IPS DF 19.7 (cell line): ENCODE measurements at regions not wholly inside any gene's neighbourhood (a gene's known extent, or its start where the extent isn't known, plus 50 kb on each side); places are given as distances from the start of the nearest gene placed in this dataset.
"Not testable (repeated sequence)": the region's sequence is repeated elsewhere in the genome, so short reads cannot be mapped to it uniquely, and the experiment has no call there.

Source experiments
- DNase-seq: peaks from one replicate; pipeline ENCODE4 v3.0.0-alpha.2; 2013; ENCODE audit warnings: low read depth, low spot score

GRCh38 chr5:89851911-89852310, 557.6 kb downstream of the CETN3 start:
- no peak for DNase-seq

- no peak for DNase-seq
Measured at GRCh38 chr5:89850513-89850865, 559.1 kb downstream of the CETN3 start.

GRCh38 chr5:89849830-89850512, 559.6 kb downstream of the CETN3 start:
- DNase-seq = no peak

- DNase-seq = no peak
Measured at GRCh38 chr5:89847743-89848142, 561.8 kb downstream of the CETN3 start.

GRCh38 chr5:89844548-89844947, 565.0 kb downstream of the CETN3 start:
- DNase-seq = no peak

GRCh38 chr5:89842531-89842930, 567.0 kb downstream of the CETN3 start:
- DNase-seq = no peak

- no peak for DNase-seq
Measured at GRCh38 chr5:89840906-89841305, 568.6 kb downstream of the CETN3 start.

- no peak for DNase-seq
Measured at GRCh38 chr5:89830691-89831090, 578.9 kb downstream of the CETN3 start.

GRCh38 chr5:89827960-89828359, 581.6 kb downstream of the CETN3 start:
- DNase-seq = no peak

DNA sequence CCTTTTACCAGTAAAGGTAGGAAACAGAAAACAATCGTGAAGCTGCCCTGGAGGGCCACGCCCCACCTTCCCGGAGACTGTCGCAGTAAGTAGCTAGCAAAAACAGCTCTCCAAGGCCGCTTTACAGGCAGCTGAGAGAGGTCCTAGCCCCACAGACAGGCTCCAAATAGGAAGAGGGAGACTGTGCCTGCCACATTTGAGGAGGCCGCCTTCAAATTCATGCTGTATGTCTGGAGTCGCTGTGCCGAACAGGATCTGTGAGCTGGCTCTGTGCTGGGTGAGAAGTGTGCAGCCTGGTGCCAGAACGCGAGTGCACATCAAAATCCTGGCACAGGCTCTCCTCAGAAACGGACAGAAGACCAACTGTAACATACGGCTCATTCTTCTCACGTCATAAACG, 582.2 kb downstream of the CETN3 start:
- no peak for DNase-seq

GRCh38 chr5:89826938-89827337, 582.6 kb downstream of the CETN3 start:
- DNase-seq = no peak

GRCh38 chr5:89823046-89823445, 586.5 kb downstream of the CETN3 start:
- no peak for DNase-seq

DNA sequence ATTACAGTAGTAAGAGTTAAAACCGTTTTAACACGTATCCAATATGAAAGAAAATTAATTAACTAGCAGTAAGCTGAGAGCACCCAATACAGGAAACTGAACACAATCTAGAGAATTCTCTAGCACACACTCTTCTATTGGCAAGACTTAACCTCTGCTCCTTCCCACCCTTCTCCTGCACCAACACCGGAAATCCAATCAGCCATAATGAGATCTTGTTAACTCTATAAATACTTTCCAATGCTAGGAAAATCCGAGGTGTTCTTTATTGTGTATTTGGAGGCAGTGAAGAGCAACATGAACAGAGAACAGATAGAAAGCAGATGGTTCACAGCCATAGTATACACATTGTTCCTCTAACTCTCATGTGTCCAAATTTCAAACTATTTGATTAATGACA, 591.7 kb downstream of the CETN3 start:
- DNase-seq = no peak

GRCh38 chr5:89816038-89816437, 593.5 kb downstream of the CETN3 start:
- DNase-seq = no peak

DNA sequence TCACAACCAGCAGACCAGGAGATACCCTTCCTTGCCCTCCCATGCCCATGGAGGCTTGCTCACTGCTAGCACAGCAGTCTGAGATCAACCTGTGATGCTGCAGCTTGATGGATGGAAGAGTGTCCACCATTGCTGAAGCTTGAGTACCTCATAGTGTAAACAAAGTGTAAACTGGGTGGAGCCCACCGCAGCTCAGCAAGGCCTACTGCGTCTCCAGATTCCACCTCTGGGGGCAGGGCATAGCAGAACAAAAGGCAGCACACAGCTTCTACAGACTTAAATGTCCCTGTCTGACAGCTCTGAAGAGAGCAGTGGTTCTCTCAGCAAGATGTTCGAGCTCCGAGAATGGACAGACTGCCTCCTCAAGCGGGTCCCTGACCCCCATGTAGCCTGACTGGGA, 608.8 kb downstream of the CETN3 start:
- DNase-seq = not testable (repeated sequence)

- DNase-seq = not testable (repeated sequence)
Measured at GRCh38 chr5:89794504-89794903, 615.1 kb downstream of the CETN3 start.

DNA sequence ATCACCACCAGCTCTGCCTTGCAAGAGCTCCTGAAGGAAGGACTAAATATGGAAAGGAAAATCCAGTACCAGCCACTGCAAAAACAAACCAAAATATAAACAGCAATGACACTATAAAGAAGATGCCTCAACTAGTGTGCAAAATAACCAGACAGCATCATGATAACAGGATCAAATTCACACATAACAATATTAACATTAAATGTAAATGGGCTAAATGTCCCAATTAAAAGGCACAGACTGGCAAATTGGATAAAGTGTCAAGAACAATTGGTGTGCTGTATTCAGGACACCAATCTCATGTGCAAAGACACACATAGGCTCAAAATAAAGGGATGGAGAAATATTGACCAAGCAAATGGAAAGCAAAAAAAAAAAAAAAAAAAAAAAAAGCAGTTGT, 629.8 kb downstream of the CETN3 start:
- not testable (repeated sequence) for DNase-seq

- no peak for DNase-seq
Measured at GRCh38 chr5:89777758-89778157, 631.8 kb downstream of the CETN3 start.

DNA sequence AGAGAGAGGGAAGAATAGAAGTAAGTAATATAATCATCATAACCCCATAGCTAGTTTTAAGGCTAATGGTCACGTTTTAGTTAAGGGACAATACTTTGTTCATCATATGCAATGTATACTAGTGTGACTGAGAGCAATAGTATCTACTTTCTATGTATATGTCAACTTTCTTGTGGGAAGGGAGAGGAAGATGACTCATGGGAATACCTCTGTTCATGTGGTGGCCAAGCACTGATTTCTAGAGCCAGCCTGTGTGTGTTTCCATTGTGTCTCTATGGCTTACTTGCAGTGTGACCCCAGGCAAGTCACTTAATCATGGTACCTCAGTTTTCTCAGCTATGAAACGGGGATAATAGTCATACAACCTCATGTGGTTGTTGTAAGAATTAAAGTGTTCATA, 639.6 kb downstream of the CETN3 start:
- DNase-seq = no peak

DNA sequence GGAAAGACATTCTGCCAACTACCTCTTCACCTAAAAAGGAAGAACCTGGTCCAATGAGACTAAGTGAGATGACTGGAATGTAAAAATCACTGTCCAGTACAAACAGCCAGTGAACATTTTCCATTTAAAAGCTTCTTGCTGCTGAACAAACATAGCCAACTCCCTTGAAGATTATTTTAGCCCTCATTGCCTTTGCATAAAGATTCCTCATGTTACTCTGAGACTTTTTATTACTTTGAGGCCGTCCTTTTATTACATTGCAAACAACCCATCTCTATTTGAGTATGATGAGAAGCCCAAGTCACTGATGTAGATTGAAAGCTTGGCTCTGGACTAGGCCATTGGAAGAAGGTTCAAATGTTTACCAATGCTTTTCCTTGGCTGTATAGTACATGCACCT, 649.8 kb downstream of the CETN3 start:
- no peak for DNase-seq

DNA sequence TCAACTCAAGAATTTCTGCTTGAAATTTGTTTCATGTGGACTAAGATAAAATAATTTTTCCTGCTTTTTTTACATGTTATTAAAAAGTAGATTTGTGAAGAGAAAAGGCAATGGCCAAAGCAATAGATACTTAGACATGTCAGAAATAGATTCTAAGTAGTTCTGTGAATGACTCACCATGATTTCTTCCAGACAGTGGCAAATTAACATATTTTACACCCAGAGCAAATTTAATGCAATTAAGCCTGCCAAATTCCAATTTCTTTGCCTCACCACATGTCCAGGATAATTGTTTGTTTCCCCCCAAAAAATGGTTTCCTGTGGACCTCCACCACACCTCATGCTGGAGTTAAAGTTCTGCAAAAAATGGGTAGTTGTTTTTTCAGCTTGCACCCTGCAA, 651.4 kb downstream of the CETN3 start:
- DNase-seq = no peak

GRCh38 chr5:89756955-89757354, 652.6 kb downstream of the CETN3 start:
- no peak for DNase-seq

GRCh38 chr5:89755024-89755423, 654.5 kb downstream of the CETN3 start:
- no peak for DNase-seq

GRCh38 chr5:89735082-89735481, 674.5 kb downstream of the CETN3 start:
- DNase-seq = no peak
